ENCODE measurements at regions not wholly inside any gene's neighbourhood (a gene's known extent, or its start where the extent isn't known, plus 50 kb on each side); places are given as distances from the start of the nearest gene placed in this dataset.
"Not testable (repeated sequence)": the region's sequence is repeated elsewhere in the genome, so short reads cannot be mapped to it uniquely, and the experiment has no call there.

DNA sequence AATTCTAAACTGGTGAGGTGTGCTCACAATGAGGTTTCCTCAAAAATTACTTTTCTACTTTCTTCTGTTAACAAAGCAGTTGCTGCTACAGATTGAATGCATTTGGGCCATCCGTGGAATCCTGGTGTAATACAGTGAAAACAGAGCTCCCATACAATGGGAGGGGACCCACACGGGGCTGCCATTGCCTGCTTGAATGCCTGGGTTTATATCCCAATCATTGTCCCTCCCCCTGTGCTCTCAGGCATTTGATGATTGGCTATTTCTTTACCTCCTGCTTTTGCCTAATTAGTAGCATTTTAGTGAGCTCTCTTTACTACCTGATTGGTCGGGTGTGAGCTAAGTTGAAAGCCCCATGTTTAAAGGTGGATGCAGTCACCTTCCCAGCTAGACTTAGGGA, 52.9 kb upstream of the CSF1 start:
- DNase-seq, result not testable (repeated sequence)

GRCh38 chr1:109855986-109856385, 54.7 kb upstream of the CSF1 start:
- DNase-seq, result not testable (repeated sequence)

DNA sequence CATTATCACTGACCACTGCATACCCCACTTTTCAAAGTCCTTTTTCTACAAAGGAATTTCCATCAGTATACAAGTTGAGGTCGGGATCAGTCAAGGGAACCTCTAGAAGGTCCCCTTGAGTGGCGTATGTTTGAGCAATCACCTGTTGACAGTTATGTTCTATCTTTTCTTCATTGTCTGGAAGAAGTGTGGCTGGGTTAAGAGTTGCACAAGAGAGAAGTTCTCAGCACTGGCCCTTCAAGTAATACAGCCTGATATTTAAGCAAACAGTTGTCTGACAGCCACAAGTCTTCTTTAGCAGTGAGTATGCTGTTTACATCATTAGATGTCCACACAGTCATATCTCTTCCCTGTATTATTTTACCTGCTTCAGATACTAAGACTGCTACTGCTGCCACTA, 56.7 kb upstream of the CSF1 start:
- DNase-seq, result not testable (repeated sequence)

GRCh38 chr1:109852221-109853015, 58.2 kb upstream of the CSF1 start:
- DNase-seq, result peak; percentile 61 to 75

GRCh38 chr1:109850827-109851226, 59.8 kb upstream of the CSF1 start:
- DNase-seq, result no peak

GRCh38 chr1:109850194-109850593, 60.5 kb upstream of the CSF1 start:
- no peak for DNase-seq

GRCh38 chr1:109849655-109850054, 61.0 kb upstream of the CSF1 start:
- DNase-seq, result no peak

DNA sequence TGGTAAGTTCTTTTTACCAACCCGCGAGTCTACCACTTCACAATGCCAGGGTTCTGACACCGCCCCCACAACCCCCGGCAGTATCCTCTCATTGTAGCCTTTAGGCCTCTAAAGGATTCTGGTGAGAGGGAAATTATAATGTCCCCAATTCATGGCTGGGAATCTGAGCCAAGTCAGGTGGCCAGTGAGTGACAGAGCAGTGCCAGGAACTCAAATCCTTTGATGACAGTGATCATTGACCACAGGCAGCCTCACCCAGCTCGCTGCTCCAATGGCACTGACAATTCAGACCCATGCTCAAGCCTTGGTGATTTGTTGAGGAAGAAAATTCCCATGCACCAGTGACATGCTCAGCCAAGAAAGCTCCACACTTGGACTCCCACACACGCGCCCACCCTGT, 63.4 kb upstream of the CSF1 start:
- no peak for DNase-seq

GRCh38 chr1:109846846-109847245, 63.8 kb upstream of the CSF1 start:
- no peak for DNase-seq

DNA sequence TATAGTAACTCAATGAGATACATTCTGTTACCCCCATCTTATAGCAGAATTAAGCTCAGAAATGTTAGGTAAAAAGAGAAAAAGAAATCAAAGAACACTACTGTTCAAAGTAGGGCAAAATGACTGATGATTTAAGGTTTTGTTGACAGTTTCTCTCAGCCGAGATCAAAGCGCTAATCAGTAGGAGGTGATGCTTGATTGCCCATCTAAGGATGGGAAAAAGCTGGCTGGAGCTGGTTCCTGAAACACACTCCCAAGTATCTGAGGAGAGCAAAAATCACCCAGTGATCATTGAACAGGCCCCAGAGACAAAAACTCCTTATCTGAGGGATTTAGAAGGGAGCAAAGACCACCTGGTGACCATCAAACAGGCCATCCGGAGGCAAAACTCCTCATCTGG, 64.5 kb upstream of the CSF1 start:
- DNase-seq, result no peak

DNA sequence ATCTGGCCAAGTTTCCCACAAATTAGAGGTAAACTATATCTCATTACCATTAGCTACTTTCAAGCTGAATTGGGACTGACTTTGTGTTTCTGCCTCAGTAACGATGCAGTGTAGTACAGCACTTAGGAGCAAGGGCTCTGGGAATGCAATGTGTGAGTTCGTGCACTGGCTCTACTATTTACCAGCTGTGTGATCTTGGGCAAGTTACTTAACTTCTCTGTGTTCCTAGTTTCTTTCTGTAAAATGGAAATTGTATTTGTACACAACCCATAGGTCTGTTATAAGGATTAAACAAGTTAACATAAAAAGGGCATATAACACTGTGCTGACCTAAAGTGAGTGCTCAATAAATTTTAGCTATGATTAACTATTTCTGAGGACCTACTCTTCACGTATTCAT, 65.0 kb upstream of the CSF1 start:
- DNase-seq, result no peak

- no peak for DNase-seq
Measured at GRCh38 chr1:109844609-109845008, 66.0 kb upstream of the CSF1 start.

- DNase-seq, result no peak
Measured at GRCh38 chr1:109840011-109840629, 70.5 kb upstream of the CSF1 start.

DNA sequence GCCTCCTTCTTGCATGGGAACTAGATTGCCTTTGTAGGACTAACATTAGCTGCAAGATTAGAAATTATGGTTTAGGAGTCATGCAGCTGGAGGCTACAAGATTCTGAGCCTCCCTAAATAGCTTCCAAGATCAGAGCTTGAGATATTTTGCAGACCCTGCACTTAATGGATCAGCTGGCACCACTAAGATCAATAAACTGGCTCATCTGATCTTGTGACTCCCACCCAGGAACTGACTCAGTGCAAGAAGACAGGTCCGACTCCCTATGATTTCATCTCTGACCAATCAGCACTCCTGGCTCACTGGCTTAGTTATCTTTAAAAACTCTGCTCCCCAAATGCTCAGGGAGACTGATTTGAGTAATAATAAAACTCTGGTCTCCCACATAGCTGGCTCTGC, 71.4 kb upstream of the CSF1 start:
- DNase-seq, result not testable (repeated sequence)

- DNase-seq, result no peak
Measured at GRCh38 chr1:109838838-109839240, 71.8 kb upstream of the CSF1 start.

GRCh38 chr1:109837852-109838570, 72.6 kb upstream of the CSF1 start:
- no peak for DNase-seq

DNA sequence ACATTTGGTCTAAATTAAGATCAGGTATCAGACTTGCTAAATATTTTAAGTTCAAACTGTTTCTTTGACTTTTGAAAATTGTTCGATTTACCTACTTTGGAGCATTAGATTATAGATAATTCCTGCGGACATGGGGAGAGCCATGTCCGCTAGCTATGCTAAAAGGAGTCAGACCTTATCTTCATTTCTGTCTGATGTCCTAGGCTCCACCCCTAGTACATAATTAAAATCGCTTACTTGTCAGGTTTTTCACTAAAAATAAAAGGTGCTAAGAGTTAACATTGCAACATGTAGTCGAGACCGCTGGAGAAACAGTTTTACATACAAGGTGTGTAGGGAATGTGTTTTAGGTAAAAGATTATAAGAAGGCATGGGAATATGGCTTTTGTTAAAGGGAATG, 71.9 kb upstream of the EPS8L3 start:
- DNase-seq, result not testable (repeated sequence)

GRCh38 chr1:109834951-109835350, 71.2 kb upstream of the EPS8L3 start:
- no peak for DNase-seq

DNA sequence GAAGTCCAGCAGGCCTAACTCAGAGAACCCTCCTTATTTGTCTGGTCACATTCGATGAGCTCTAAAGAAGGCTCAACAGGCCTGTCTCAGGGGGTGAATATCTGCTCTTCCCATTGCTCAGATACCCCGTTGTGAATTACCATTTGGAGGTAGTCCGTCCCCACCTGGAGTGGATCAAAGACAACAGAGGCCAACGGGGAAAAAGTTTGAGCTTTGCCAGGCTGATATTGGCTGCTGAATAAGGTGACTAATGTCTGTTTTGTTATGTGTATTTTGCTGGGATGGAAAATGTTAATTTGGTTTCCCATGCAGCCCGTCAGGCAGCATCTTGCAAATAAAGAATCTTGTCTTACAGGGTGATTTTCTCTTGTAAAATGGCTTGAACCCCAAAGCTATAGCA, 69.2 kb upstream of the EPS8L3 start:
- DNase-seq, result no peak

- no peak for DNase-seq
Measured at GRCh38 chr1:109828756-109829505, 65.2 kb upstream of the EPS8L3 start.

DNA sequence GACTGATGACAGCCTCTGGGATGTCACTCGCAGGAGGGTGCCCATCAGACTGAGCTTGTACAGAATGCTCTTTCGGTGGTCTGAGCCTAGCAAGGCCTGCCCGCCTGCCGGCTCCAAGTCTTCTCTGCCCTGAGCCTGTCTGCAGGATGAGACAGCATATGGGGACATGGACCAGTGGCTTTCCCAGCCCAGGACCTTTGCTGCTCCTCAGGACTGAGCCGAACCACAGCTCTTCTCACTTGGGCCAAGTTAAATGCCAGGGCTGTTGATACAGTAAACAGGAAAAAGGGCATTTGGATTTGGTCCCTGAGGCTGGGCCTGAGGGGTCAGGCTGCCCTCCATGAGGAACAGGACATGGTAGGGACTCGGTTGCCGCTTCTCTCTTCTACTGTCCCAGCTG, 64.3 kb upstream of the EPS8L3 start:
- no peak for DNase-seq

DNA sequence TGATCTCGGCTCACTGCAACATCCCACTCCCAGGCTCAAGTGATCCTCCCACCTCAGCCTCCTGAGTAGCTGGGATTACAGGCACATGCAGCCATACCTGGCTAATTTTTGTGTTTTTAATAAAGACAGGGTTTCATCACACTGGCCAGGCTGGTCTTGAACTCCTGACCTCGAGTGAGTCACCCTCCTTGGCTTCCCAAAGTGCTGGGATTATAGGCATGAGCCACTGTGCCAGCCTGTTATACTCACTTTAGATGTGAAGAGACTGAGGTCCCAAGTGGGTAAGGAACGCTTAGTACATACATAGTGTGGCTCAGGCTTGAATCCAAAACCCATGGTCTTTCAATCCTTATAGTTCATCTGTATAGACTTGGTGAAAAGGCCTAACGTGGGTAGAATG, 63.7 kb upstream of the EPS8L3 start:
- no peak for DNase-seq

- no peak for DNase-seq
Measured at GRCh38 chr1:109826930-109827349, 63.2 kb upstream of the EPS8L3 start.

Data from hippocampal formation (tissue), 2 donors.